ENCODE measurements at regions not wholly inside any gene's neighbourhood (a gene's known extent, or its start where the extent isn't known, plus 50 kb on each side); places are given as distances from the start of the nearest gene placed in this dataset.

DNA sequence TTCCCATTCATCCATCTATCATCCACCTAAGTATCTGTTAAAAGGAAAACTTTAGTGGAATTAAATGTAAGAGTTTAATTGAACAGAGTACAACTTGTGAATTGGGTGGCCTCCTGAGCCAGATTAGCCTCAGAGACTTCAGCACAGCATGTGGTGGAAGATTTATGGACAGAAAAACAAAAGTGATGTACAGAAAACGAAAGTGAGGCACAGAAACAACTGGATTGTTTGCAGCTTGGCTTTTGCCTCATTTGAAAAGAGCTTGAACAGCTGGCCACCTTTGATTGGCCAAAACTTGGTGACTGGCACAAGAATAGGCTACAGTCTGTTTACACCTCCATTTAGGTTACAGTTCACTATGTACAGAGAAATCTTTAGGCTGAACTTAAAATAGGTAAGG is 1463.4 kb upstream of the CELF2 start:
- Histone ChIP-seq H3K4me3 (ENCODE audit: low read depth, low read length) (no peak overlapping the region), H3K36me3 (ENCODE audit: control insufficient read depth, insufficient read depth, low read length) (no peaks in the 10 kb centered on the region), H3K27me3 (replicated peaks; ENCODE audit: control insufficient read depth, insufficient read depth, low read length) (no peaks in the 10 kb centered on the region), H3K4me1 (no peaks in the 10 kb centered on the region), H3K9me3 (peaks cover 8% of the 10 kb centered on the region)
- Mint-ChIP-seq H3K9me3 (ENCODE audit: unreplicated experiment) (peaks cover 18% of the 10 kb centered on the region), H3K4me3 (ENCODE audit: unreplicated experiment) (no peak overlapping the region), H3K27ac (ENCODE audit: unreplicated experiment) (no peak overlapping the region), H3K36me3 (ENCODE audit: insufficient read depth, unreplicated experiment) (no peaks in the 10 kb centered on the region), H3K4me1 (ENCODE audit: low read depth, unreplicated experiment) (no peaks in the 10 kb centered on the region), H3K27me3 (ENCODE audit: insufficient read depth, unreplicated experiment) (no peaks in the 10 kb centered on the region)
- TF ChIP-seq, protein P1, sequence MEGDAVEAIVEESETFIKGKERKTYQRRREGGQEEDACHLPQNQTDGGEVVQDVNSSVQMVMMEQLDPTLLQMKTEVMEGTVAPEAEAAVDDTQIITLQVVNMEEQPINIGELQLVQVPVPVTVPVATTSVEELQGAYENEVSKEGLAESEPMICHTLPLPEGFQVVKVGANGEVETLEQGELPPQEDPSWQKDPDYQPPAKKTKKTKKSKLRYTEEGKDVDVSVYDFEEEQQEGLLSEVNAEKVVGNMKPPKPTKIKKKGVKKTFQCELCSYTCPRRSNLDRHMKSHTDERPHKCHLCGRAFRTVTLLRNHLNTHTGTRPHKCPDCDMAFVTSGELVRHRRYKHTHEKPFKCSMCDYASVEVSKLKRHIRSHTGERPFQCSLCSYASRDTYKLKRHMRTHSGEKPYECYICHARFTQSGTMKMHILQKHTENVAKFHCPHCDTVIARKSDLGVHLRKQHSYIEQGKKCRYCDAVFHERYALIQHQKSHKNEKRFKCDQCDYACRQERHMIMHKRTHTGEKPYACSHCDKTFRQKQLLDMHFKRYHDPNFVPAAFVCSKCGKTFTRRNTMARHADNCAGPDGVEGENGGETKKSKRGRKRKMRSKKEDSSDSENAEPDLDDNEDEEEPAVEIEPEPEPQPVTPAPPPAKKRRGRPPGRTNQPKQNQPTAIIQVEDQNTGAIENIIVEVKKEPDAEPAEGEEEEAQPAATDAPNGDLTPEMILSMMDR (IDR thresholded peaks at IDR 0.05; ENCODE audit: insufficient read depth in 1 of 2, low read depth in 1 of 2, low read length in 1 of 2, severe bottlenecking in 1 of 2, unreplicated experiment in 1 of 2) = no peak
- ChIA-PET CTCF (no interaction called here), POLR2A (no interaction called here)
- no TSS peak for BruUV-seq (replicated peaks)
- no peak for DNase-seq
- intact Hi-C loops (cut with micrococcal nuclease; ENCODE audit: unreplicated experiment) = no loop called here

DNA sequence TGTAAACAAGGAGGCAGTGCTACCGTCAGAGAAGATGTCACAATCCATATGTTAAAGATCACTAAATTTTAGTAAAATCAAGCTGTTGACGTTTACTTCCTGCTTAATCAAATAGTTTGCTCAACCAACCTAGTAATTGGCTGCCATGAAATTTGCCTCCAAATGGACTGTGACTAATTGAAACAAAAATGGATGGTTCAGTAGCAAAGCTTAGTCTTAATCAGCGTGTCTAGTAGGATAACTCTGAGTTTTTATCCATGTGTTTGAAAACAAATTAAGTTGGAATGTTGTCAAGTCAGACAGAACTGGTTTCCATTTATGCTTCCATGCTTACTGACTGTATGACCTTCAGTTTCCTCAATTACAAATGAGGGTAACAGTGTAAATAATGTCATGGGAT is 1456.7 kb upstream of the CELF2 start:
- BruUV-seq (replicated peaks) = no TSS peak
- intact Hi-C loops (cut with micrococcal nuclease; ENCODE audit: unreplicated experiment) = no loop called here
- H3K36me3 ChIP-seq (ENCODE audit: control insufficient read depth, insufficient read depth, low read length) = no peaks in the 10 kb centered on the region
- no peaks in the 10 kb centered on the region for H3K27me3 ChIP-seq (replicated peaks; ENCODE audit: control insufficient read depth, insufficient read depth, low read length)
- DNase-seq = no peak
- Mint-ChIP-seq H3K9me3 (ENCODE audit: unreplicated experiment) (no peaks in the 10 kb centered on the region), H3K4me3 (ENCODE audit: unreplicated experiment) (no peak overlapping the region), H3K27ac (ENCODE audit: unreplicated experiment) (no peak overlapping the region), H3K4me1 (ENCODE audit: low read depth, unreplicated experiment) (no peaks in the 10 kb centered on the region), H3K27me3 (ENCODE audit: insufficient read depth, unreplicated experiment) (no peaks in the 10 kb centered on the region), H3K36me3 (ENCODE audit: insufficient read depth, unreplicated experiment) (no peaks in the 10 kb centered on the region)
- H3K9me3 ChIP-seq = no peaks in the 10 kb centered on the region
- POLR2A ChIA-PET = no interaction called here
- TF ChIP-seq, protein P1 (IDR thresholded peaks at IDR 0.05; ENCODE audit: insufficient read depth in 1 of 2, low read depth in 1 of 2, low read length in 1 of 2, severe bottlenecking in 1 of 2, unreplicated experiment in 1 of 2) = no peak
- no peaks in the 10 kb centered on the region for H3K4me1 ChIP-seq
- no peak overlapping the region for H3K4me3 ChIP-seq (ENCODE audit: low read depth, low read length)
- CTCF ChIA-PET = no interaction called here

DNA sequence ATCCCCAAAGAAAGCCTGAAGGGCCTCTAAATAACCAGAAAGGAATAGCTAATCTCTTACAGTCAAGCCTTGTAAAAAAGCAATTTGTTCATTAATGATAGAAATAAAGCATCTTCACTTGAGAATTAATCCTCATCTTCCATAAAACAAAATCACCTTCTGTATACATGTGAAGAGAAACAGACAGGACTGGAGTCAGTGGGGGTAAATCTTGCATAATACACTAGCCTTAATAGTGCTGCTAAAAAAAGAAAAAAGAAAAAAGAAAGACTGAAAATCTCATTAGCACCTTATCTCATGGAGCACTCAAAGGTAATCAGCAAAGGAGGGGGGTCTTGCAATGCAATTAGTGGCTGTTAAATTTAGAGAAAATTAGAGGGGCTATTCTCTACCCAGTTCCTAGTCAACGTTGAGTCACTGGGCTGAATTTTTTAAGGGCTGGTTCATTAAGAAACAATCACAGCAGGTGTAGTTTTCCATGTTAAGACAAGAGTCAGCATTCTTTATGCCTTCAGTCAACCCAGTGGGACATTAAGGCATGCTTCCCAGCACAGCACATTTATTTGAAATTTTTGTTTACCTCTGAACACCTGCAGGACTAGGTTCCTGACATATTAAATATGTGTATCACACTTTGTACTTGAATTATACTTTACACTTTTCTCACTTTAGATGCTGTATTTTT is 1455.7 kb upstream of the CELF2 start:
- Histone ChIP-seq H3K4me3 (ENCODE audit: low read depth, low read length) (no peak overlapping the region), H3K4me1 (no peaks in the 10 kb centered on the region), H3K9me3 (no peaks in the 10 kb centered on the region), H3K36me3 (ENCODE audit: control insufficient read depth, insufficient read depth, low read length) (no peaks in the 10 kb centered on the region), H3K27me3 (replicated peaks; ENCODE audit: control insufficient read depth, insufficient read depth, low read length) (no peaks in the 10 kb centered on the region)
- BruUV-seq (replicated peaks) = no TSS peak
- no peak for DNase-seq
- Mint-ChIP-seq H3K27me3 (ENCODE audit: insufficient read depth, unreplicated experiment) (no peaks in the 10 kb centered on the region), H3K4me1 (ENCODE audit: low read depth, unreplicated experiment) (no peaks in the 10 kb centered on the region), H3K27ac (ENCODE audit: unreplicated experiment) (no peak overlapping the region), H3K9me3 (ENCODE audit: unreplicated experiment) (no peaks in the 10 kb centered on the region), H3K36me3 (ENCODE audit: insufficient read depth, unreplicated experiment) (no peaks in the 10 kb centered on the region), H3K4me3 (ENCODE audit: unreplicated experiment) (no peak overlapping the region)
- ChIA-PET CTCF (no interaction called here), POLR2A (no interaction called here)
- intact Hi-C loops (cut with micrococcal nuclease; ENCODE audit: unreplicated experiment) = no loop called here
- TF ChIP-seq, protein P1 (IDR thresholded peaks at IDR 0.05; ENCODE audit: insufficient read depth in 1 of 2, low read depth in 1 of 2, low read length in 1 of 2, severe bottlenecking in 1 of 2, unreplicated experiment in 1 of 2) = no peak
